NCI-H2227 treated with DMSO at 0.1 percent for 48 hours (cell line): ENCODE measurements at regions not wholly inside any gene's neighbourhood (a gene's known extent, or its start where the extent isn't known, plus 50 kb on each side); places are given as distances from the start of the nearest gene placed in this dataset.
A peak's percentile ranks its signal among the peaks of the same experiment; 100 is the strongest.
"Not testable (repeated sequence)": the region's sequence is repeated elsewhere in the genome, so short reads cannot be mapped to it uniquely, and the experiment has no call there.

Experiments used
- DNase-seq: peaks from one replicate; lab custom pipeline; 2025; lab: John Stamatoyannopoulos, UW

- no peak for DNase-seq
Measured at GRCh38 chr6:14997507-14997906, 248.4 kb upstream of the JARID2 start.

GRCh38 chr6:14999106-14999505 is 246.8 kb upstream of the JARID2 start:
- DNase-seq: no peak

- no peak for DNase-seq
Measured at GRCh38 chr6:15001326-15001910, 244.5 kb upstream of the JARID2 start.

DNA sequence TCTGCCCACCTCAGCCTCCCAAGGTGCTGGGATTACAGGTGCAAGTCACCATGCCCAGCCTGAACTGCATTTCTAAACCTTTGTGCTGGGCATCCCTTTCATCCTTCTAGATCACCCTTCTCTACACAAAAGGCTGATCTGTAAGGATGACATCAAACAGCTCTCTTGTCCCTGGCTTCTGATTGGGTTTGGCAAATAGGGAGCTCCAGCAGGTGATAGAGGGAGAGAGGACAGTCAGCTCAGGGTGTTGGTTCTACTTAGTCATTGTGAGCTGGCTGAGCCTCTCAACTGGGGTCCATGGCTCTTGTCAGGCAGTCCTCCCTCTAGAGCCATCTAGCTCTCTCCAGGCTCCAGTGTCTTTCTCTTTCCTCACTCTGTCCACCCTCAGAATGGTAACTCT is 237.6 kb upstream of the JARID2 start:
- no peak for DNase-seq

DNA sequence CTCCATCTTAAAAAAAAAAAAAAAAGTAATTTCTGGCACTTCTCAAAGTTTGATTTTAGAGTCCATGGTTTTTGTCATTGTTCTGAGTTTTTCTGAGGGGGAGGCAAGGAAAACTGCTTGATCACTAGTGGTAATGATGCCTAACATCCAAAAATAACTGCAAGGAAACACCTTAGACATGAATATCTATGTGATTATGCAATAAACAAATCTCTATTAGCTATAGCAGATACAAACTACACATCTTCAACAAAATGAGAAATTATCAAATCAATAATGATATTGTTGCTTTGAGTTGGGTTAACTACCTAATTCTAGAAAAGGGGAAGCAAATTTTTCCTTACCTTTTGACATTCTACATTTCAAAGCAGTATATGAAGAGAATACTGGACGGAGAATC is 230.9 kb upstream of the JARID2 start:
- no peak for DNase-seq

GRCh38 chr6:15016813-15017212 is 229.1 kb upstream of the JARID2 start:
- no peak for DNase-seq

DNA sequence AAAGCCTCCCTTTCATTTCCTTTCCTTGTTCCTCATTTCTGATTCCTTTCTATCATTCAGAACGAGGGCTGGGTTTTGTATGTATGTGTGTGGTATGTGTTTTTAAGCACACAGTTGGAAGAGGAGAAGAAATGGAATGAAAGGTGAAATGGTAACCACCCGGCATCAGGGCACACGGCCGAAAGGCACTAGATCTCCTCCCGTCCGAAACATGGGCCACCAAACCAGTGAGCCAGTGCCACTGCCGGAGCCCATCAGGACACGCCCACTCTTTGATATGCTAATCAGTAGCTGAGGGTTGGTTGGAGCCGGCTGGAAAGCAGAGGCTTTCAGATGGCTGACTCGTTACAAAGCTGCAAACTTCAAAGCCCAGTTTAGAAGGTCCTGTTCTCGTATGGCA is 228.6 kb upstream of the JARID2 start:
- DNase-seq: no peak

GRCh38 chr6:15017803-15018202 is 228.1 kb upstream of the JARID2 start:
- no peak for DNase-seq

- no peak for DNase-seq
Measured at GRCh38 chr6:15020119-15020770, 225.6 kb upstream of the JARID2 start.

DNA sequence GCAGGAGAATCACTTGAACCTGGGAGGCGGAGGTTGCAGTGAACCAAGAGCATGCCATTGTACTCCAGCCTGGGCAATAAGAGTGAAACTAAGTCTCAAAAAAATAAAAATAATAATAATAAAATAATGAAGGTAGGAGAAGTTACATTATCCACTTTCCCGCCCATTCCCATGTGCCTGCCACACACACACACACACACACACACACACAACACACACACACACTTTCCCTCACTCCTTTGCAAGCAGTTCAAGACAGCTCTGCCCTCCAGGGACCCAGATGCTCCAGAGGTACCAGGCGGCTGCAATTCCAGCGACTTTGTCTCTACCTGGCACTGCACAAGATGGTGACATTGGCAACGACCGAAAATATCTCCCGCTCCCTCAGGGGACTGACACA is 224.8 kb upstream of the JARID2 start:
- no peak for DNase-seq

DNA sequence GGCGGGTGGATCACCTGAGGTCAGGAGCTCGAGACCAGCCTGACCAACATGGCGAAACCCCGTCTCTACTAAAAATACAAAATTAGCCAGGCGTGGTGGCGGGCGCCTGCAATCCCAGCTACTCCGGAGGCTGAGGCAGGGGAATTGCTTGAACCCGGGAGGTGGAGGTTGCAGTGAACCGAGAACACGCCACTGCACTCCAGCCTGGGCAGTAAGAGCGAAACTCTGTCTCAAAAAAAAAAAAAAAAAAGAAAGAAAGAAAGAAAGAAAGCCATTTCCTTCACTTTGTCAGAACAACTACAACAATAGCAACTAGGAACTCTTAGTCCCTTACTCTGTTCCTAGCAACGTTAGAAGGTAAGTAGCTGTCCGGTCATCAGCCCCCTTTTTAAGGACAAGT is 222.9 kb upstream of the JARID2 start:
- not testable (repeated sequence) for DNase-seq

- no peak for DNase-seq
Measured at GRCh38 chr6:15023448-15023847, 222.4 kb upstream of the JARID2 start.

DNA sequence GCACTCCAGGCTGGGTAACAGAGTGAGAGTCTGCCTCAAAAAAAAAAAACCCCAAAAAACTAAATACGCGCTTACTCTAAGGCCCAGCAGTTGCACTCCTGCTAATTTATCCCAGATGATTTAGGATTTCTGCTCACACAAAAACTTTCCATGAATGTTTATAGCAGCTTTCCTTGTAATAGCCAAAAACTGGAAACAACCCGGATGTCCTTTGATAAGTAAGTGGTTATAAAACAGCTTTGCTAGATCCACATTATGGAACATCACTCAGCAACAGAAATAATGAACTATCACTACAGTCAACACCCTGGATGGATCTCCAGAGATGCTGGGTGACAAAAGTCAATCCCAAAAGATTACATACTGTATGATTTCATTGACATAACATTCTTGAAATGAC is 220.4 kb upstream of the JARID2 start:
- no peak for DNase-seq

DNA sequence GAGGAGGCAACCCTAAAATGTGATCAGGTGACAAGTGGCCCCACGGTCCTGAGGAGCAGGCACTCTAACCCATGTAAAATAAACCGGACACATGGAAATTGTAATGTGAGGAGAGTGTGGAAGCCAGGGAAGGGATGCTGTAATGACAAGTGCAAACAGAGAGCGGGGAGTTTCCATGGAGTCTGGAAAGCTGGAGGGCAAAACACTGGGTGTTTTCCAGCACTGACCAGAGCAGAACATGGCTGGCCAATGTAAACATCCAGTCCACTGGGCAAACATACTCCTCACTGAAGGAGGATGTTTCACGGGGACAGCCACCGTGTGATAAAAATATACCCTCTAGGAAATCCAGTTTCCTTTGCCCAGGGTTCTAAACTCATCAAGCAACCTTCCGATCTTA is 219.0 kb upstream of the JARID2 start:
- no peak for DNase-seq

DNA sequence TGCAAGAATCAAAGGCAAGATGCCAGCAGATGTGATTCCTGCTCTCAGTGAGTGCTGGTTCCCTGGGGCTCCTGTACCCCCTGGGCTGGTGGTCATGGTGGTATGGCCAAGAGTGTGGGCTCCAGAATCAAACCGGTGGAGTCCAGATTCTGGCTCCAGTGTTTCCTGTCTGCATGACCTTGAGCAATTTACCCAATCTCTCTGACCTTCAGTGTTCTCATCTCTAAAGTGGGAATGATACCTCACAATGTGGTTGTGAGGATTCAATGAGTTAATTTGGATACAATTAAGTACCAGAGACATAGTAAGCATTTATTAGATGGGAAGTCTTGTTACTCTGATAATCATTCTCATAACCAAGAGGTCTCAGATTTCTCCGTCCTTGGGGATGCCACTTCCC is 218.4 kb upstream of the JARID2 start:
- no peak for DNase-seq

- no peak for DNase-seq
Measured at GRCh38 chr6:15032015-15032414, 213.9 kb upstream of the JARID2 start.

- DNase-seq: no peak
Measured at GRCh38 chr6:15033850-15034203, 212.0 kb upstream of the JARID2 start.

GRCh38 chr6:15036690-15037245 is 209.1 kb upstream of the JARID2 start:
- DNase-seq: peak; percentile 37

- no peak for DNase-seq
Measured at GRCh38 chr6:15037253-15037652, 208.6 kb upstream of the JARID2 start.

DNA sequence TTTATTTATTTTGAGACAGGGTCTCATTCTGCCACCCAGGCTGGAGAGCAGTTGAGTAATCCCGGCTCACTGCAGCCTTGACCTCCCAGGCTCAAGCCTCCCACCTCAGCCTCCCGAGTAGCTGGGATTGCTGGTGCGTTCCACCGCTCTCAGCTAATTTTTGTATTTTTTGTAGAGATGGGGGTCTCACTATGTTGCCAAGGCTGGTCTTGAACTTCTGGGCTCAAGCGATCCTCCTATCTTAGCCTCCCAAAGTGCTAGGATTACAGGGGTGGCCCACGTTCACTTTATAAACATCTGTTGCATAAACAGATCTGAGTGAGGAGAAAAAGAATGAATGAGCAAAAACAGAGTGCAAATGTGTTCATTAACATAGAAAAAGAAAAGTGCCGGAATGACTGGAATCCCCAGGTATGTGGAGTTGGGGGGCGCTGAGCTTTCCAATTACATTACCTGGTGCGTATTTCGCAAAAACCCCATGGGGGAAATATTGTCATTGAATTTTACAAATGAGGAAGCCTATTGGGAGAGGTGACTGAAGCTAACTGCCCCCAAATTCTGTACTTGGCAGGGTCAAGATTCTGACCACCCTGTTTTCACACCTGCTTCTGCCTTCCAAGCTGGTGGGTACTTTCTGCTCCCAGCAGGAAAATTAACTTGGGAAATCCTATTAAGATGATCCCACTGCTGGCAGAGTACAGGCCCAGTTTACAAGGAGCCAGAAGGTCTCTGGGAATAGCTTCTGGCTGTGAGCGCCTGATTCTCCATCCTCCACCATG is 207.7 kb upstream of the JARID2 start:
- DNase-seq: no peak

- no peak for DNase-seq
Measured at GRCh38 chr6:15039136-15039535, 206.7 kb upstream of the JARID2 start.

- no peak for DNase-seq
Measured at GRCh38 chr6:15042938-15043337, 202.9 kb upstream of the JARID2 start.
